SK-N-SH (cell line): ENCODE measurements at regions not wholly inside any gene's neighbourhood (a gene's known extent, or its start where the extent isn't known, plus 50 kb on each side); places are given as distances from the start of the nearest gene placed in this dataset.

Experiments
- CHD2 ChIP-seq: fragments of 150-350 bp; IDR thresholded peaks from 2 replicates; pipeline ENCODE4 v1.6.1; 2018; ENCODE audit warnings: low read length; ENCODE audit not compliant: partially characterized antibody
- EP300 ChIP-seq, 2 experiments: IDR thresholded peaks; 2 replicates each; pipeline versions ENCODE4 v1.4.0 to v1.6.1; 2012; ENCODE audit warnings: borderline replicate concordance in 1 of 2, low read depth in 1 of 2, low read length in 1 of 2
- SMC3 ChIP-seq: IDR thresholded peaks from 2 replicates; pipeline ENCODE4 v1.6.1; 2012; ENCODE audit warnings: low read depth, low read length, improper control_type of control experiment
- TAF1 ChIP-seq: IDR thresholded peaks from 2 replicates; pipeline ENCODE4 v1.6.1; 2012; ENCODE audit warnings: low read depth, mild to moderate bottlenecking, low read length, moderate library complexity, borderline replicate concordance
- TF ChIP-seq, protein P1 (sequence below): fragments of 200-600 bp; sonication (generic); IDR thresholded peaks from 2 replicates; pipeline ENCODE4 v1.6.1; 2017; ENCODE audit warnings: antibody characterized with exemption, mild to moderate bottlenecking, moderate library complexity

DNA sequence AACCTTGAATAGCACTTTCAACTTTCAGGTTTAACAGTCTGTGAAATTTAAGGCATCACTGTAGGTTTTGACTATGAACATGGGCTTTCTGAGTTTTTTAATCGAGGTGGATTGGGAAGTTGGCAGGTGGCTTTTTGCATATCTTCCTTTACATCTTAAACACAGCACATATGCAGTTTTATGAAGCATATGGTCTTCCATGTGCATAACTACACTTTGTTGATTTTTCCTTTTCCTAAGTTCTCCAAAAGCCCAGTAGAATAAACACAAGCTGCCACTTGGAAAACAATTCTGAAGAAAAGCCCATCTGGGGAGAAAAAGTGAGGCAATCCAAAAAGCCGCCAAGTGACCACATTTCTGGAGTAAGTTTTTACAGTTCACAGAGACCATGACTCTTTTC is 236.5 kb upstream of the IL12B start:
- TF ChIP-seq EP300 (IDR thresholded peaks at IDR 0.05; ENCODE audit: borderline replicate concordance in 1 of 2, low read depth in 1 of 2, low read length in 1 of 2) (no peak), SMC3 (no peak), TAF1 (no peak), CHD2 (no peak)
- TF ChIP-seq, protein P1, sequence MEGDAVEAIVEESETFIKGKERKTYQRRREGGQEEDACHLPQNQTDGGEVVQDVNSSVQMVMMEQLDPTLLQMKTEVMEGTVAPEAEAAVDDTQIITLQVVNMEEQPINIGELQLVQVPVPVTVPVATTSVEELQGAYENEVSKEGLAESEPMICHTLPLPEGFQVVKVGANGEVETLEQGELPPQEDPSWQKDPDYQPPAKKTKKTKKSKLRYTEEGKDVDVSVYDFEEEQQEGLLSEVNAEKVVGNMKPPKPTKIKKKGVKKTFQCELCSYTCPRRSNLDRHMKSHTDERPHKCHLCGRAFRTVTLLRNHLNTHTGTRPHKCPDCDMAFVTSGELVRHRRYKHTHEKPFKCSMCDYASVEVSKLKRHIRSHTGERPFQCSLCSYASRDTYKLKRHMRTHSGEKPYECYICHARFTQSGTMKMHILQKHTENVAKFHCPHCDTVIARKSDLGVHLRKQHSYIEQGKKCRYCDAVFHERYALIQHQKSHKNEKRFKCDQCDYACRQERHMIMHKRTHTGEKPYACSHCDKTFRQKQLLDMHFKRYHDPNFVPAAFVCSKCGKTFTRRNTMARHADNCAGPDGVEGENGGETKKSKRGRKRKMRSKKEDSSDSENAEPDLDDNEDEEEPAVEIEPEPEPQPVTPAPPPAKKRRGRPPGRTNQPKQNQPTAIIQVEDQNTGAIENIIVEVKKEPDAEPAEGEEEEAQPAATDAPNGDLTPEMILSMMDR, result no peak
